RCC 7860 (cell line): ENCODE measurements at regions not wholly inside any gene's neighbourhood (a gene's known extent, or its start where the extent isn't known, plus 50 kb on each side); places are given as distances from the start of the nearest gene placed in this dataset.
"Not testable (repeated sequence)": the region's sequence is repeated elsewhere in the genome, so short reads cannot be mapped to it uniquely, and the experiment has no call there.

ENCODE experiments used
- DNase-seq: peaks from one replicate; pipeline ENCODE4 v3.0.0-alpha.2; 2015; ENCODE audit warnings: low spot score
- FAIRE-seq: peaks from 2 replicates; lab custom pipeline; 2012; peaks lifted over from hg19 to GRCh38; lab: Jason Lieb, UNC

- not testable (repeated sequence) for DNase-seq, FAIRE-seq
These were observed 54.9 kb upstream of the NBPF12 start for GRCh38 chr1:146883190-146883589.

- DNase-seq, FAIRE-seq: not testable (repeated sequence)
These were observed 57.0 kb upstream of the NBPF12 start for GRCh38 chr1:146881096-146881495.

- DNase-seq, result peak; percentile 4
- not testable (repeated sequence) for FAIRE-seq
These were observed 74.3 kb upstream of the NBPF12 start for GRCh38 chr1:146863799-146864319.

- not testable (repeated sequence) for DNase-seq, FAIRE-seq
These were observed 85.0 kb upstream of the NBPF12 start for GRCh38 chr1:146853147-146853546.

GRCh38 chr1:146850352-146850889 lies 87.7 kb upstream of the NBPF12 start:
- not testable (repeated sequence) for DNase-seq, FAIRE-seq

- not testable (repeated sequence) for DNase-seq, FAIRE-seq
These were observed 99.4 kb upstream of the NBPF12 start for GRCh38 chr1:146838725-146839124.

GRCh38 chr1:146826957-146827356 lies 111.2 kb upstream of the NBPF12 start:
- FAIRE-seq, DNase-seq: not testable (repeated sequence)

GRCh38 chr1:146794236-146794635 lies 143.9 kb upstream of the NBPF12 start:
- not testable (repeated sequence) for FAIRE-seq, DNase-seq

GRCh38 chr1:146792725-146793124 lies 145.4 kb upstream of the NBPF12 start:
- FAIRE-seq, DNase-seq: not testable (repeated sequence)

GRCh38 chr1:146784212-146784940 lies 153.7 kb upstream of the NBPF12 start:
- FAIRE-seq, result not testable (repeated sequence)
- peak; percentile 51 for DNase-seq

- DNase-seq, FAIRE-seq: not testable (repeated sequence)
These were observed 156.9 kb upstream of the NBPF12 start for GRCh38 chr1:146781235-146781634.

GRCh38 chr1:146777826-146778602 lies 160.1 kb upstream of the NBPF12 start:
- peak; percentile 36 for DNase-seq
- FAIRE-seq, result not testable (repeated sequence)

GRCh38 chr1:146774988-146775387 lies 163.1 kb upstream of the NBPF12 start:
- not testable (repeated sequence) for FAIRE-seq

GRCh38 chr1:146774271-146774670 lies 163.9 kb upstream of the NBPF12 start:
- FAIRE-seq, DNase-seq: not testable (repeated sequence)

More at GRCh38 chr1:146774988-146775387, 163.1 kb upstream of the NBPF12 start:
- not testable (repeated sequence) for DNase-seq

GRCh38 chr1:146771409-146771808 lies 166.7 kb upstream of the NBPF12 start:
- not testable (repeated sequence) for FAIRE-seq, DNase-seq

- not testable (repeated sequence) for FAIRE-seq, DNase-seq
These were observed 167.1 kb upstream of the NBPF12 start for GRCh38 chr1:146770998-146771397.

- not testable (repeated sequence) for DNase-seq, FAIRE-seq
These were observed 174.9 kb upstream of the NBPF12 start for GRCh38 chr1:146763234-146763633.

GRCh38 chr1:146756858-146757257 lies 181.3 kb upstream of the NBPF12 start:
- FAIRE-seq, DNase-seq: not testable (repeated sequence)

GRCh38 chr1:146748686-146749085 lies 189.4 kb upstream of the NBPF12 start:
- FAIRE-seq, result not testable (repeated sequence)

GRCh38 chr1:146731981-146732680 lies 206.0 kb upstream of the NBPF12 start:
- DNase-seq, FAIRE-seq: not testable (repeated sequence)

More at GRCh38 chr1:146748686-146749085, 189.4 kb upstream of the NBPF12 start:
- not testable (repeated sequence) for DNase-seq
